Neural crest cell (in vitro differentiated cells): ENCODE measurements at regions not wholly inside any gene's neighbourhood (a gene's known extent, or its start where the extent isn't known, plus 50 kb on each side); places are given as distances from the start of the nearest gene placed in this dataset.

ENCODE experiments used
- DNase-seq: peaks from one replicate; pipeline ENCODE4 v3.0.0; 2021; ENCODE audit warnings: low read depth, mixed read lengths, low spot score
- H3K27ac Mint-ChIP-seq: one replicate; pipeline ENCODE4 v1.8.0; 2021; ENCODE audit warnings: mild to moderate bottlenecking, mixed read lengths; ENCODE audit not compliant: unreplicated experiment
- H3K27me3 Mint-ChIP-seq: 2 replicates; pipeline ENCODE4 v1.8.0; 2021; ENCODE audit warnings: low read depth, mild to moderate bottlenecking, mixed read lengths
- H3K36me3 Mint-ChIP-seq: 2 replicates; pipeline ENCODE4 v1.8.0; 2021; ENCODE audit warnings: low read depth, mild to moderate bottlenecking, mixed read lengths
- H3K4me1 Mint-ChIP-seq: 2 replicates; pipeline ENCODE4 v1.8.0; 2021; ENCODE audit warnings: mixed read lengths
- H3K4me3 Mint-ChIP-seq: one replicate; pipeline ENCODE4 v1.8.0; 2021; ENCODE audit warnings: mild to moderate bottlenecking, mixed read lengths
- H3K9me3 Mint-ChIP-seq: 2 replicates; pipeline ENCODE4 v1.8.0; 2021; ENCODE audit warnings: mixed read lengths
- CTCF ChIP-seq: fragments of 200-600 bp; sonication (generic); conservative IDR thresholded peaks from 2 replicates; pipeline ENCODE4 v1.5.0; 2021; ENCODE audit warnings: antibody characterized with exemption, mild to moderate bottlenecking

DNA sequence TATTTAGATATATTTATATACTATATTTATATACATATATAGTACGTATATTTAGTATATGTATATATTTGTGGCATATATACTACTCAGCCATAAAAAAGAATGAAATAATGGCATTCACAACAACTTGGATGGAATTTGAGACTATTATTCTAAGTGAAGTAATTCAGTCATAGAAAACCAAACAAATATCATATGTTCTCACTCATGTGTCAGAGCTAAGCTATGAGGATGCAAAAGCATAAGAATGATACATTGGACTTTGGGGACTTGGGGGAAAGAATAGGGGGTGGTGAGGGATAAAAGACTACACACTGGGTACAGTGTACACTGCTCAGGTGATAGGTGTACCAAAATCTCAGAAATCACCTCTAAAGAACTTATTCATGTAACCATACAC is 1015.7 kb downstream of the EFNB2 start:
- Mint-ChIP-seq H3K27me3 (no peaks in the 10 kb centered on the region), H3K36me3 (peaks cover 8% of the 10 kb centered on the region), H3K4me1 (no peaks in the 10 kb centered on the region), H3K27ac (no peak overlapping the region), H3K4me3 (no peak overlapping the region), H3K9me3 (peaks cover 13% of the 10 kb centered on the region)
- TF ChIP-seq CTCF, result no peak
- no peak for DNase-seq

GRCh38 chr13:105518086-105518485 is 1017.4 kb downstream of the EFNB2 start:
- Mint-ChIP-seq H3K27ac (no peak overlapping the region), H3K4me1 (no peaks in the 10 kb centered on the region), H3K36me3 (peaks cover 8% of the 10 kb centered on the region), H3K4me3 (no peak overlapping the region), H3K9me3 (peaks cover 15% of the 10 kb centered on the region), H3K27me3 (no peaks in the 10 kb centered on the region)
- DNase-seq, result no peak
- no peak for TF ChIP-seq CTCF

GRCh38 chr13:105514401-105514800 is 1021.1 kb downstream of the EFNB2 start:
- Mint-ChIP-seq H3K4me1 (no peaks in the 10 kb centered on the region), H3K27me3 (no peaks in the 10 kb centered on the region), H3K9me3 (peaks cover 11% of the 10 kb centered on the region), H3K36me3 (peaks cover 4% of the 10 kb centered on the region), H3K4me3 (no peak overlapping the region), H3K27ac (no peak overlapping the region)
- no peak for DNase-seq
- TF ChIP-seq CTCF, result no peak

- H3K36me3 Mint-ChIP-seq, result peaks cover 4% of the 10 kb centered on the region
- no peak for DNase-seq
- H3K4me3 Mint-ChIP-seq, result no peak overlapping the region
- H3K9me3 Mint-ChIP-seq, result peaks cover 11% of the 10 kb centered on the region
- no peak overlapping the region for H3K27ac Mint-ChIP-seq
- TF ChIP-seq CTCF, result no peak
- no peaks in the 10 kb centered on the region for H3K27me3 Mint-ChIP-seq
- no peaks in the 10 kb centered on the region for H3K4me1 Mint-ChIP-seq
Measured at GRCh38 chr13:105513448-105513847, 1022.0 kb downstream of the EFNB2 start.

GRCh38 chr13:105509981-105510762 is 1025.3 kb downstream of the EFNB2 start:
- peaks cover 4% of the 10 kb centered on the region for H3K9me3 Mint-ChIP-seq
- no peak for DNase-seq
- H3K27ac Mint-ChIP-seq, result no peak overlapping the region
- no peaks in the 10 kb centered on the region for H3K36me3 Mint-ChIP-seq
- TF ChIP-seq CTCF, result no peak
- no peaks in the 10 kb centered on the region for H3K27me3 Mint-ChIP-seq
- H3K4me1 Mint-ChIP-seq, result no peaks in the 10 kb centered on the region
- H3K4me3 Mint-ChIP-seq, result no peak overlapping the region
